Keratinocyte (primary cell): ENCODE measurements at regions not wholly inside any gene's neighbourhood (a gene's known extent, or its start where the extent isn't known, plus 50 kb on each side); places are given as distances from the start of the nearest gene placed in this dataset.

ENCODE experiments used
- DNase-seq: peaks from one replicate; pipeline ENCODE4 v3.0.0-alpha.2; 2011; ENCODE audit warnings: low read depth, missing footprints, low spot score
- FAIRE-seq: peaks from 2 replicates; lab custom pipeline; 2011; peaks lifted over from hg19 to GRCh38; lab: Jason Lieb, UNC
- H2AFZ ChIP-seq: 2 replicates; pipeline ENCODE4 v1.6.0; 2012; ENCODE audit warnings: low read length, control low read depth, inconsistent platforms; ENCODE audit not compliant: control insufficient read depth
- H3K27ac ChIP-seq: 2 replicates; pipeline ENCODE4 v1.5.1; 2011; ENCODE audit warnings: low read length; ENCODE audit not compliant: control insufficient read depth, insufficient read depth
- H3K27me3 ChIP-seq: 3 replicates; pipeline ENCODE4 v1.6.0; 2011; ENCODE audit warnings: low read length; ENCODE audit not compliant: control insufficient read depth, insufficient read depth; ENCODE audit errors: extremely low read depth
- H3K36me3 ChIP-seq, 2 experiments: 2 replicates in 1 of 2; 3 replicates in 1 of 2; pipeline ENCODE4 v1.5.1; 2011; ENCODE audit warnings: low read length in 2 of 2, mild to moderate bottlenecking in 1 of 2; ENCODE audit not compliant: control insufficient read depth in 2 of 2, insufficient read depth in 2 of 2; ENCODE audit errors: extremely low read depth in 1 of 2
- H3K4me1 ChIP-seq: 3 replicates; pipeline ENCODE4 v1.5.1; 2011; ENCODE audit warnings: low read length; ENCODE audit not compliant: control insufficient read depth, insufficient read depth; ENCODE audit errors: extremely low read depth
- H3K4me2 ChIP-seq: 3 replicates; pipeline ENCODE4 v1.6.0; 2011; ENCODE audit warnings: low read depth, low read length; ENCODE audit not compliant: control insufficient read depth, insufficient read depth; ENCODE audit errors: extremely low read depth
- H3K4me3 ChIP-seq, 3 experiments: fragments of 200-600 bp in 1 of 3; sonication (generic) in 1 of 3; 2 replicates in 2 of 3; 3 replicates in 1 of 3; pipeline ENCODE4 v1.5.1; 2011 to 2016; ENCODE audit warnings: low read length in 3 of 3, mild to moderate bottlenecking in 3 of 3, control low read depth in 2 of 3, inconsistent platforms in 1 of 3, low read depth in 1 of 3, mixed read lengths in 1 of 3, mixed run types in 1 of 3, moderate library complexity in 1 of 3; ENCODE audit not compliant: control insufficient read depth in 2 of 3, insufficient read depth in 2 of 3; ENCODE audit errors: extremely low read depth in 1 of 3
- H3K79me2 ChIP-seq: 2 replicates; pipeline ENCODE4 v1.6.0; 2012; ENCODE audit warnings: low read length; ENCODE audit not compliant: control insufficient read depth, insufficient read depth
- H3K9ac ChIP-seq: 3 replicates; pipeline ENCODE4 v1.6.0; 2011; ENCODE audit warnings: low read length; ENCODE audit not compliant: control insufficient read depth, insufficient read depth; ENCODE audit errors: extremely low read depth
- H3K9me1 ChIP-seq: 3 replicates; pipeline ENCODE4 v1.6.0; 2011; ENCODE audit warnings: low read length; ENCODE audit not compliant: control insufficient read depth, insufficient read depth; ENCODE audit errors: extremely low read depth
- H3K9me3 ChIP-seq: 2 replicates; pipeline ENCODE4 v1.5.1; 2012; ENCODE audit warnings: low read depth, low read length; ENCODE audit not compliant: control insufficient read depth
- H4K20me1 ChIP-seq: 3 replicates; pipeline ENCODE4 v1.6.0; 2011; ENCODE audit warnings: low read length; ENCODE audit not compliant: control insufficient read depth, insufficient read depth; ENCODE audit errors: extremely low read depth
- CTCF ChIP-seq, 3 experiments: IDR thresholded peaks in 1 of 3; conservative IDR thresholded peaks in 1 of 3; optimal IDR thresholded peaks in 1 of 3; 2 replicates in 2 of 3; 3 replicates in 1 of 3; pipeline versions ENCODE3 to v1.5.1; 2011; ENCODE audit warnings: low read length in 3 of 3, mild to moderate bottlenecking in 3 of 3, moderate library complexity in 2 of 3, control low read depth in 1 of 3, inconsistent platforms in 1 of 3; ENCODE audit not compliant: insufficient read depth in 2 of 3; ENCODE audit errors: extremely low read depth in 1 of 3
- EZH2 ChIP-seq: IDR thresholded peaks from one replicate; pipeline ENCODE4 v1.6.1; 2012; ENCODE audit warnings: inconsistent platforms, mild to moderate bottlenecking, low read length, moderate library complexity
- dilution Hi-C: fragments of 300-500 bp; cut with MboI; formaldehyde crosslinking; loops from one replicate; pipeline ENCODE4 v1.7.0; 2020; ENCODE audit warnings: low sequenced_read_pairs; ENCODE audit not compliant: extremely low pct_ligation_motif_present

- H3K36me3 ChIP-seq: no peaks in the 10 kb centered on the region
- no peak for DNase-seq
- H3K9me1 ChIP-seq: no peaks in the 10 kb centered on the region
- no peak overlapping the region for H3K4me3 ChIP-seq
- FAIRE-seq: no peak
- H3K79me2 ChIP-seq: no peaks in the 10 kb centered on the region
- H3K4me1 ChIP-seq: no peaks in the 10 kb centered on the region
- TF ChIP-seq CTCF (optimal IDR thresholded peaks at IDR 0.05 in 1 of 3, IDR thresholded peaks at IDR 0.05 in 1 of 3, conservative IDR thresholded peaks at IDR 0.05 in 1 of 3; ENCODE audit: extremely low read depth in 1 of 3, insufficient read depth in 2 of 3, low read length in 3 of 3) (no peak), EZH2 (no peak)
- dilution Hi-C loops: no loop called here
- no peaks in the 10 kb centered on the region for H3K27me3 ChIP-seq
- H3K9me3 ChIP-seq: no peaks in the 10 kb centered on the region
- H3K4me2 ChIP-seq: no peak overlapping the region
- H4K20me1 ChIP-seq: no peaks in the 10 kb centered on the region
- H2AFZ ChIP-seq: no peak overlapping the region
- H3K9ac ChIP-seq: no peak overlapping the region
- H3K27ac ChIP-seq: no peak overlapping the region
Observed at GRCh38 chr2:34447097-34447496, 848.0 kb upstream of the FAM98A start.

GRCh38 chr2:34423301-34423700, 824.2 kb upstream of the FAM98A start:
- no peak for FAIRE-seq
- no peak overlapping the region for H3K9ac ChIP-seq
- no peak overlapping the region for H2AFZ ChIP-seq
- no peak for DNase-seq
- no peaks in the 10 kb centered on the region for H3K27me3 ChIP-seq
- TF ChIP-seq EZH2 (no peak), CTCF (optimal IDR thresholded peaks at IDR 0.05 in 1 of 3, IDR thresholded peaks at IDR 0.05 in 1 of 3, conservative IDR thresholded peaks at IDR 0.05 in 1 of 3; ENCODE audit: extremely low read depth in 1 of 3, insufficient read depth in 2 of 3, low read length in 3 of 3) (no peak)
- no peaks in the 10 kb centered on the region for H3K36me3 ChIP-seq
- H3K4me3 ChIP-seq: no peak overlapping the region
- H3K79me2 ChIP-seq: no peaks in the 10 kb centered on the region
- dilution Hi-C loops: no loop called here
- no peak overlapping the region for H3K4me2 ChIP-seq
- no peak overlapping the region for H3K27ac ChIP-seq
- no peaks in the 10 kb centered on the region for H3K9me3 ChIP-seq
- no peaks in the 10 kb centered on the region for H3K9me1 ChIP-seq
- no peaks in the 10 kb centered on the region for H3K4me1 ChIP-seq
- H4K20me1 ChIP-seq: no peaks in the 10 kb centered on the region
